Dendritic cell treated with granulocyte-macrophage colony-stimulating factor and Interleukin-4, amounts not matched to agents 40 ng/mL and 50 ng/mL, for 4 days (primary cell): ENCODE measurements at regions not wholly inside any gene's neighbourhood (a gene's known extent, or its start where the extent isn't known, plus 50 kb on each side); places are given as distances from the start of the nearest gene placed in this dataset.
A peak's percentile ranks its signal among the peaks of the same experiment; 100 is the strongest.
"Not testable (repeated sequence)": the region's sequence is repeated elsewhere in the genome, so short reads cannot be mapped to it uniquely, and the experiment has no call there.

ENCODE experiments used
- H3K27ac Mint-ChIP-seq: one replicate; pipeline ENCODE4 v1.8.0; 2022; ENCODE audit warnings: mild to moderate bottlenecking, mixed read lengths
- H3K27me3 Mint-ChIP-seq: one replicate; pipeline ENCODE4 v1.8.0; 2022; ENCODE audit warnings: mild to moderate bottlenecking, mixed read lengths
- H3K36me3 Mint-ChIP-seq: one replicate; pipeline ENCODE4 v1.8.0; 2022; ENCODE audit warnings: low read depth, mixed read lengths
- H3K4me1 Mint-ChIP-seq: one replicate; pipeline ENCODE4 v1.8.0; 2022; ENCODE audit warnings: low read depth, mixed read lengths
- H3K4me3 Mint-ChIP-seq: one replicate; pipeline ENCODE4 v1.8.0; 2022; ENCODE audit warnings: mild to moderate bottlenecking, moderate library complexity, mixed read lengths
- H3K9me3 Mint-ChIP-seq: one replicate; pipeline ENCODE4 v1.8.0; 2022; ENCODE audit warnings: mixed read lengths
- intact Hi-C: fragments of 100-400 bp; cut with micrococcal nuclease; formaldehyde crosslinking; loops from one replicate; pipeline ENCODE4 v1.15.0; 2022

GRCh38 chr2:31813016-31813415 lies 197.8 kb downstream of the MEMO1 start:
- Mint-ChIP-seq H3K27me3 (no peaks in the 10 kb centered on the region), H3K27ac (peak overlapping the region; percentile 80), H3K36me3 (no peaks in the 10 kb centered on the region), H3K4me1 (peaks cover 24% of the 10 kb centered on the region), H3K4me3 (no peak overlapping the region), H3K9me3 (no peaks in the 10 kb centered on the region)
- intact Hi-C loops = no loop called here

- H3K27ac Mint-ChIP-seq = peak overlapping the region; percentile 80
- H3K9me3 Mint-ChIP-seq = no peaks in the 10 kb centered on the region
- H3K4me3 Mint-ChIP-seq = peak overlapping the region; percentile 17
- H3K36me3 Mint-ChIP-seq = no peaks in the 10 kb centered on the region
- H3K4me1 Mint-ChIP-seq = peaks cover 24% of the 10 kb centered on the region
- H3K27me3 Mint-ChIP-seq = no peaks in the 10 kb centered on the region
- intact Hi-C loops = no loop called here
These were observed 198.6 kb downstream of the MEMO1 start for GRCh38 chr2:31812051-31812798.

- Mint-ChIP-seq H3K27ac (peak overlapping the region; percentile 80), H3K27me3 (no peaks in the 10 kb centered on the region), H3K36me3 (no peaks in the 10 kb centered on the region), H3K4me1 (peaks cover 24% of the 10 kb centered on the region), H3K9me3 (no peaks in the 10 kb centered on the region), H3K4me3 (no peak overlapping the region)
- intact Hi-C loops = no loop called here
These were observed 199.3 kb downstream of the MEMO1 start for GRCh38 chr2:31811482-31811881.

DNA sequence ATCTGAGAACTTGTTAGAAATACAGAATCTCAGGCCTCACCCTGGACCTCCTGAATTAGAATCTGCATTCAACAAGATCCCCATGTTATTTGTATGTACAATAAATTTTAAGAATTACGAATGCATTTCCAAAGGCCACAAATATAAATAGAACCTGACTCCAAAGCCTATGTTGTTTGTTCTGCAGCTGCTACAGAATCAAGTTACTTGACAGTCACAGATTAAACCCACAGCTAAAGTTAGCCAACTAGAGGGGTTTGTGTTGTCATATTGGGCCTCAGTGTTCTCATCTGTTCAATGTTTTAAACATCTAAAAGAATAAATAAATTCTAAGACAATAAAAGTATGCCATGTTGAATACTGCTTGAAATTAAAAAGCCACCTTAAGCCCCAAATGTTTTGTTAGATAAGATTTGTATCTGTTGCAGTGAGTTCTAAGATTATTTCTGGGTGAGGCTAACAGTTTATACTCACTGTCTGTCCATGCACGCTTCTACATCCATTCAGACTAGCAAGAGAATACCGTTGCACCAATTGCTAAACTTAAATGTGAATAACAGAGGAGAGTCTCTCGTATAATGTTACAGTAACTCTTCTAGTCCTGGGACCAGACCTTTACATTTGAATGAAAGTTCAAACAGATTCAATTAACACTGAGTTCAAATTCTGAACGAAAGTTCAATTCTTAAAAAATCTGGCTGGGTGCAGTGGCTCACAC lies 200.4 kb downstream of the MEMO1 start:
- Mint-ChIP-seq H3K27ac (no peak overlapping the region), H3K36me3 (no peaks in the 10 kb centered on the region), H3K4me3 (no peak overlapping the region), H3K4me1 (peaks cover 24% of the 10 kb centered on the region), H3K9me3 (no peaks in the 10 kb centered on the region), H3K27me3 (peaks cover 1% of the 10 kb centered on the region)
- intact Hi-C loops = no loop called here

GRCh38 chr2:31805688-31806087 lies 205.1 kb downstream of the MEMO1 start:
- Mint-ChIP-seq H3K4me1 (peaks cover 5% of the 10 kb centered on the region), H3K9me3 (no peaks in the 10 kb centered on the region), H3K27ac (no peak overlapping the region), H3K27me3 (peaks cover 7% of the 10 kb centered on the region), H3K36me3 (no peaks in the 10 kb centered on the region), H3K4me3 (no peak overlapping the region)
- intact Hi-C loops = no loop called here

- intact Hi-C loops = not testable (repeated sequence)
These were observed 207.2 kb downstream of the MEMO1 start for GRCh38 chr2:31803481-31804153.

GRCh38 chr2:31802711-31803110 lies 208.1 kb downstream of the MEMO1 start:
- no peaks in the 10 kb centered on the region for H3K36me3 Mint-ChIP-seq
- peaks cover 5% of the 10 kb centered on the region for H3K4me1 Mint-ChIP-seq
- intact Hi-C loops = no loop called here
- no peak overlapping the region for H3K27ac Mint-ChIP-seq
- H3K27me3 Mint-ChIP-seq = peaks cover 7% of the 10 kb centered on the region
- H3K4me3 Mint-ChIP-seq = no peak overlapping the region
- peaks cover 9% of the 10 kb centered on the region for H3K9me3 Mint-ChIP-seq

More at GRCh38 chr2:31803481-31804153, 207.2 kb downstream of the MEMO1 start:
- H3K36me3 Mint-ChIP-seq, H3K27me3 Mint-ChIP-seq, H3K4me1 Mint-ChIP-seq, H3K27ac Mint-ChIP-seq, H3K9me3 Mint-ChIP-seq: not testable (repeated sequence)
- peak overlapping the region; percentile 49 for H3K4me3 Mint-ChIP-seq

GRCh38 chr2:31799282-31799681 lies 211.5 kb downstream of the MEMO1 start:
- H3K27me3 Mint-ChIP-seq, H3K4me1 Mint-ChIP-seq, H3K27ac Mint-ChIP-seq, intact Hi-C loops, H3K36me3 Mint-ChIP-seq, H3K4me3 Mint-ChIP-seq: not testable (repeated sequence)
- H3K9me3 Mint-ChIP-seq = peaks cover 24% of the 10 kb centered on the region

DNA sequence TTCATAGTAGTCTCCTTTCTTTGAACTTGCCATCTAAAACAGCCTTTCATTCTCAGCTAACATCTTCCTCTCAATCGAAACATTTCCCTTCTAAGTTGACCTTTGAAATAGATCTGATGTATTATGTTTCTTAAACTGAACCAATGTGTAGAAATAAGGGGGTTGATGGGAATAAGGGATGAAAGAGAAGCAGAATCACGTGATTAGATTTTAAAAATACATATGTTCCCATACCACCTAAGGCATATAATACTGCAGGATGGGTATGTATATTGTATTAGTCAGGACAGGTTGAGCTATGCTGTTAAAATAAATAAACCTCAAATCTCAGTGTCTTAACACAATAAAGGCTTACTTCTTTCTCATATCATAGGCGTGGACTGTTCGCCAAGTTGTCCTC lies 207.5 kb upstream of the SRD5A2 start:
- Mint-ChIP-seq H3K4me3 (no peak overlapping the region), H3K4me1 (no peaks in the 10 kb centered on the region)

GRCh38 chr2:31785876-31786275 lies 205.1 kb upstream of the SRD5A2 start:
- intact Hi-C loops = no loop called here
- H3K27me3 Mint-ChIP-seq = peaks cover 3% of the 10 kb centered on the region
- H3K9me3 Mint-ChIP-seq = peaks cover 16% of the 10 kb centered on the region
- H3K4me3 Mint-ChIP-seq = no peak overlapping the region
- H3K4me1 Mint-ChIP-seq = no peaks in the 10 kb centered on the region
- H3K36me3 Mint-ChIP-seq = no peaks in the 10 kb centered on the region
- H3K27ac Mint-ChIP-seq = no peak overlapping the region

More for the DNA sequence above, 207.5 kb upstream of the SRD5A2 start:
- H3K9me3 Mint-ChIP-seq = peaks cover 9% of the 10 kb centered on the region
- no peaks in the 10 kb centered on the region for H3K36me3 Mint-ChIP-seq
- peaks cover 3% of the 10 kb centered on the region for H3K27me3 Mint-ChIP-seq
- H3K27ac Mint-ChIP-seq = no peak overlapping the region
- intact Hi-C loops = no loop called here

- Mint-ChIP-seq H3K36me3 (no peaks in the 10 kb centered on the region), H3K27me3 (peaks cover 5% of the 10 kb centered on the region), H3K4me3 (no peak overlapping the region), H3K4me1 (no peaks in the 10 kb centered on the region), H3K27ac (no peak overlapping the region), H3K9me3 (peaks cover 25% of the 10 kb centered on the region)
- intact Hi-C loops = no loop called here
These were observed 204.1 kb upstream of the SRD5A2 start for GRCh38 chr2:31784868-31785267.

- H3K4me1 Mint-ChIP-seq, H3K36me3 Mint-ChIP-seq, intact Hi-C loops, H3K27ac Mint-ChIP-seq, H3K27me3 Mint-ChIP-seq, H3K4me3 Mint-ChIP-seq: not testable (repeated sequence)
- H3K9me3 Mint-ChIP-seq = peaks cover 25% of the 10 kb centered on the region
These were observed 202.8 kb upstream of the SRD5A2 start for GRCh38 chr2:31783446-31784091.

GRCh38 chr2:31778153-31778552 lies 197.4 kb upstream of the SRD5A2 start:
- Mint-ChIP-seq H3K27ac (no peak overlapping the region), H3K36me3 (no peaks in the 10 kb centered on the region), H3K4me3 (no peak overlapping the region), H3K27me3 (peaks cover 6% of the 10 kb centered on the region), H3K9me3 (peaks cover 16% of the 10 kb centered on the region), H3K4me1 (no peaks in the 10 kb centered on the region)
- intact Hi-C loops = no loop called here

DNA sequence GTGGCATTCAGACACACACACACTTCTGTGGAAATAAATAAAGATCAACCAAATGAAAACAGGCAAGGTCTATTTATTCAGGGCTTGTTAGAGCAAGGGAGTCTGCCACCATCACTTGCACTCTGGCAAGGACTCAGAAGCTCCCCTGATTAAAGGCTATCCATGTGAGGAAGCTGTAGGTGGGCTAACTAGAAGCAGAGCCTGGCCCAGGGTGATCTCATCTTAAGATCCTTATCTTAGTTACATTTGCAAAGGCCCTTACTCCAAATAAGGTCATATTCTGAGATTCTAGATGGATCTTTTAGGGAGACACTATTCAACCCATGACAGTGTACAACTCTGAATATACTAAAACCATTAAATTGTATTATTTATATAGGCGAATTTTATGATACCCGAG lies 190.0 kb upstream of the SRD5A2 start:
- Mint-ChIP-seq H3K27ac (no peak overlapping the region), H3K27me3 (no peaks in the 10 kb centered on the region)
- intact Hi-C loops = no loop called here

More for the DNA sequence above, 190.0 kb upstream of the SRD5A2 start:
- Mint-ChIP-seq H3K36me3 (no peaks in the 10 kb centered on the region), H3K4me3 (no peak overlapping the region), H3K4me1 (no peaks in the 10 kb centered on the region), H3K9me3 (no peaks in the 10 kb centered on the region)
